NCI-H1694 treated with DMSO at 0.1 percent for 48 hours (cell line): ENCODE measurements at regions not wholly inside any gene's neighbourhood (a gene's known extent, or its start where the extent isn't known, plus 50 kb on each side); places are given as distances from the start of the nearest gene placed in this dataset.

Source experiments
- DNase-seq: peaks from one replicate; lab custom pipeline; 2025; lab: John Stamatoyannopoulos, UW

- no peak for DNase-seq
Measured at GRCh38 chr4:1476140-1476513, 69.9 kb upstream of the NKX1-1 start.

GRCh38 chr4:1475277-1476139 lies 69.3 kb upstream of the NKX1-1 start:
- no peak for DNase-seq

- no peak for DNase-seq
Measured at GRCh38 chr4:1474126-1475090, 68.2 kb upstream of the NKX1-1 start.

GRCh38 chr4:1473718-1474117 lies 67.5 kb upstream of the NKX1-1 start:
- DNase-seq, result no peak

- DNase-seq, result no peak
Measured at GRCh38 chr4:1472911-1473518, 66.8 kb upstream of the NKX1-1 start.

- no peak for DNase-seq
Measured at GRCh38 chr4:1472148-1472797, 66.0 kb upstream of the NKX1-1 start.

GRCh38 chr4:1471443-1472147 lies 65.4 kb upstream of the NKX1-1 start:
- DNase-seq, result no peak

- no peak for DNase-seq
Measured at GRCh38 chr4:1470816-1471442, 64.7 kb upstream of the NKX1-1 start.

- DNase-seq, result no peak
Measured at GRCh38 chr4:1470393-1470670, 64.1 kb upstream of the NKX1-1 start.

GRCh38 chr4:1469607-1470392 lies 63.6 kb upstream of the NKX1-1 start:
- no peak for DNase-seq

GRCh38 chr4:1469043-1469442 lies 62.8 kb upstream of the NKX1-1 start:
- no peak for DNase-seq

GRCh38 chr4:1467581-1468458 lies 61.6 kb upstream of the NKX1-1 start:
- no peak for DNase-seq

- DNase-seq, result no peak
Measured at GRCh38 chr4:1466863-1467165, 60.6 kb upstream of the NKX1-1 start.

- DNase-seq, result no peak
Measured at GRCh38 chr4:1466034-1466862, 60.0 kb upstream of the NKX1-1 start.

- DNase-seq, result no peak
Measured at GRCh38 chr4:1465173-1466033, 59.2 kb upstream of the NKX1-1 start.

- no peak for DNase-seq
Measured at GRCh38 chr4:1464581-1465171, 58.4 kb upstream of the NKX1-1 start.

- no peak for DNase-seq
Measured at GRCh38 chr4:1463927-1464540, 57.8 kb upstream of the NKX1-1 start.
